ENCODE measurements at regions not wholly inside any gene's neighbourhood (a gene's known extent, or its start where the extent isn't known, plus 50 kb on each side); places are given as distances from the start of the nearest gene placed in this dataset.

DNA sequence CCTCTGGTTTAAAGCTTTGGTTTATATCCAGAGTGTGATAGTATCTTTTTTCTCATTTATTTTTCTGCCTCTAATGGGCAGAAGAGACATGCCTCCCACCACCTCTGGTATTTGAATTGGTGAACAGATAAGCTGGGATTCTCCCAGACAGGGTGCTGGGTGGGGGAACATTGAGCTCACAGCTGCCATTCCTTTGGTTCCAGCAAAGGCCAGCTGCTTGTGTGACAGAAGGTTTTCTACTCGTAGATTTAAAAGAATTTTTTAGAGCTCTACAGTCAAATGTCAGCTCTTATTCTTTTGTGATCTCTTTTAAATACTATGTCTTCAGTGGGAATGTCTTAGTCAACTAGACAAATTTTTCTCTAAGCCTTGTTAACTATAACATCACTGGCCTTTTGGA, 54.7 kb upstream of the ADAMTS16 start:
- POLR2A ChIA-PET: no interaction called here
- ATAC-seq (no peak), DNase-seq (no peak)
- Mint-ChIP-seq H3K27me3 (no peaks in the 10 kb centered on the region), H3K4me3 (no peak overlapping the region), H3K9me3 (no peaks in the 10 kb centered on the region), H3K27ac (no peak overlapping the region), H3K36me3 (ENCODE audit: low read depth) (no peaks in the 10 kb centered on the region), H3K4me1 (ENCODE audit: low read depth) (no peaks in the 10 kb centered on the region)
- intact Hi-C loops (cut with micrococcal nuclease): no loop called here
- TF ChIP-seq, protein P1, sequence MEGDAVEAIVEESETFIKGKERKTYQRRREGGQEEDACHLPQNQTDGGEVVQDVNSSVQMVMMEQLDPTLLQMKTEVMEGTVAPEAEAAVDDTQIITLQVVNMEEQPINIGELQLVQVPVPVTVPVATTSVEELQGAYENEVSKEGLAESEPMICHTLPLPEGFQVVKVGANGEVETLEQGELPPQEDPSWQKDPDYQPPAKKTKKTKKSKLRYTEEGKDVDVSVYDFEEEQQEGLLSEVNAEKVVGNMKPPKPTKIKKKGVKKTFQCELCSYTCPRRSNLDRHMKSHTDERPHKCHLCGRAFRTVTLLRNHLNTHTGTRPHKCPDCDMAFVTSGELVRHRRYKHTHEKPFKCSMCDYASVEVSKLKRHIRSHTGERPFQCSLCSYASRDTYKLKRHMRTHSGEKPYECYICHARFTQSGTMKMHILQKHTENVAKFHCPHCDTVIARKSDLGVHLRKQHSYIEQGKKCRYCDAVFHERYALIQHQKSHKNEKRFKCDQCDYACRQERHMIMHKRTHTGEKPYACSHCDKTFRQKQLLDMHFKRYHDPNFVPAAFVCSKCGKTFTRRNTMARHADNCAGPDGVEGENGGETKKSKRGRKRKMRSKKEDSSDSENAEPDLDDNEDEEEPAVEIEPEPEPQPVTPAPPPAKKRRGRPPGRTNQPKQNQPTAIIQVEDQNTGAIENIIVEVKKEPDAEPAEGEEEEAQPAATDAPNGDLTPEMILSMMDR (IDR thresholded peaks at IDR 0.05): no peak
- CTCF ChIA-PET: no interaction called here

DNA sequence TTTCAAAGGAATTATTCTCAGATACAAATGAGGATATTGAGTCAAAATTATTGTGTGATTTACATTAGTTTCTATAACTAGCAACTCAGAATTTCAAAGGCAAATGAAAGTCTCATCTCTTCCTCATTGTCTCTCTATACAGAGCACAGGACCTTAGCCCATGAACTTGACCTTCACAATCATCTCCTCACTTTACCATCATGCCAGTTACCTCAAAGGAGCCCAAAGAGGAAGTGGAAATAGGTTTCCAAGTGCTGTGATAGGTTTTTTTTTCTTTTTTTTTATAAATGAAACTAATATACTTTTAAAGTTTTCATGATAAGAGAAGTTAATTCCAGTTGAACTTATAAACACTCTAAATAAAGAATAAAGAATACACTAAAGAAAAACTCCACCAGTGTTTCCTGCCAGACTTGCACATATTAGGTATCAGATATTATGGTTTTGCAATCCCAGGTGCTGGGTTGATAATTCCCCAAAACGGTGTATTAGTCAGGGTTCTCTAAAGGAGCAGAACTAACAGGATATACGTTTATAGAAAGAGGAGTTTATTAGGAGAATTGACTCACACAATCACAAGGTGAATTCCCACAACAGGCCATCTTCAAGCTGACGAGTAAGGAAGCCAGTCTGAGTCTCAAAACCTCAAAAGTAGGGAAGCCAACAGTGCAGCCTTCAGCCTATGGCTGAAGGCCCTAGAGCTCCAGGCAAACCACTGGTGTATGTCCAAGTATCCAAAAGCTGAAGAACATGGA, 50.1 kb upstream of the ADAMTS16 start:
- Mint-ChIP-seq H3K27me3 (peaks cover 2% of the 10 kb centered on the region), H3K4me1 (ENCODE audit: low read depth) (no peaks in the 10 kb centered on the region), H3K9me3 (no peaks in the 10 kb centered on the region), H3K27ac (no peak overlapping the region), H3K36me3 (ENCODE audit: low read depth) (no peaks in the 10 kb centered on the region), H3K4me3 (no peak overlapping the region)
- POLR2A ChIA-PET: no interaction called here
- DNase-seq: no peak
- TF ChIP-seq, protein P1 (IDR thresholded peaks at IDR 0.05): no peak
- no peak for ATAC-seq
- intact Hi-C loops (cut with micrococcal nuclease): no loop called here
- CTCF ChIA-PET: interaction anchor here (0.6 kb wide), 1 partner anchor 117 kb away, joined by 3 read pairs; no protein-coding TSS in a partner anchor
